Occipital lobe (tissue), 1 donor: ENCODE measurements at regions not wholly inside any gene's neighbourhood (a gene's known extent, or its start where the extent isn't known, plus 50 kb on each side); places are given as distances from the start of the nearest gene placed in this dataset.
"Not testable (repeated sequence)": the region's sequence is repeated elsewhere in the genome, so short reads cannot be mapped to it uniquely, and the experiment has no call there.

Experiments
- DNase-seq: peaks from one replicate; lab custom pipeline; 2025; lab: John Stamatoyannopoulos, UW

GRCh38 chr3:110667216-110667615, 404.4 kb upstream of the NECTIN3 start:
- DNase-seq = no peak

DNA sequence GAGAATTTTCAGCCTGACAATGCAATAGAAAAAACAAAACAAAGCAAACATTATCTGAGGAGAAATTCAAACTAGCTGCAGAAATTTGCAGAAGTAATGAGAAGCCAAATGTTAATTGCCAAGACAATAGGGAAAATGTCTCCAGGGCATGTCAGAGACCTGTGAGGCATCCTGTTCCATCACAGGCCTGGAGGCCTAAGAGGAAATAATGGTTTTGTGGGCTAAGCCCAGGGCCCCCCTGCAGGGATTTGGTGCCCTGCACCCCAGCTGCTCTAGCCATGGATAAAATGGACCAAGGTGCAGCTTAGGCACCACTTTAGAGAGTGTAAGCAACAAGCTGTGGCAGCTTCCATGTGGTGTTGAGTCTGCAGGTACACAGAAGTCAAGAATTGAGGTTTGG, 401.2 kb upstream of the NECTIN3 start:
- no peak for DNase-seq

- DNase-seq = no peak
These were observed 394.1 kb upstream of the NECTIN3 start for GRCh38 chr3:110677506-110677905.

DNA sequence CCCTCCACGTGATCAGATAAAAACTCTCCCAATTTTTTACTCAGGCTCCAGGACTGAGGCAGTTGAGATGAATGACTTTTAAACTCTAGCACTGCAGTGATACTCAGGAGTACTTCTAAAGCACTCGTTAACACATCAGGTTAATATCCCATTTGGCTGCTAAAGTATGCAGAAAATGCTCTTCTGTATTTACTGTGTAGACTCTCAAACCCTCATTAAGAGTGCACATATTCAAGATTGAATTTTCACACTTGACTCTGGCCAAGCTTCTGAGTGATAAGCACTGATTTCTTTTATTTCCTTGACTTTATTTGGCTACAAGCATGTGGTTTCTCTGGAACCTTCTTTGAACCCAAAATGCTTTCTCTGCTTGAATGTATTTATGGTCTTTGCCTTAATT, 392.3 kb upstream of the NECTIN3 start:
- no peak for DNase-seq

GRCh38 chr3:110680450-110680849, 391.2 kb upstream of the NECTIN3 start:
- DNase-seq = no peak

GRCh38 chr3:110684466-110684865, 387.1 kb upstream of the NECTIN3 start:
- DNase-seq = no peak

- DNase-seq = no peak
These were observed 386.0 kb upstream of the NECTIN3 start for GRCh38 chr3:110685630-110686029.

- no peak for DNase-seq
These were observed 384.9 kb upstream of the NECTIN3 start for GRCh38 chr3:110686701-110687100.

GRCh38 chr3:110687138-110687537, 384.5 kb upstream of the NECTIN3 start:
- no peak for DNase-seq

- no peak for DNase-seq
These were observed 373.7 kb upstream of the NECTIN3 start for GRCh38 chr3:110697961-110698360.

GRCh38 chr3:110704332-110704731, 367.3 kb upstream of the NECTIN3 start:
- not testable (repeated sequence) for DNase-seq

DNA sequence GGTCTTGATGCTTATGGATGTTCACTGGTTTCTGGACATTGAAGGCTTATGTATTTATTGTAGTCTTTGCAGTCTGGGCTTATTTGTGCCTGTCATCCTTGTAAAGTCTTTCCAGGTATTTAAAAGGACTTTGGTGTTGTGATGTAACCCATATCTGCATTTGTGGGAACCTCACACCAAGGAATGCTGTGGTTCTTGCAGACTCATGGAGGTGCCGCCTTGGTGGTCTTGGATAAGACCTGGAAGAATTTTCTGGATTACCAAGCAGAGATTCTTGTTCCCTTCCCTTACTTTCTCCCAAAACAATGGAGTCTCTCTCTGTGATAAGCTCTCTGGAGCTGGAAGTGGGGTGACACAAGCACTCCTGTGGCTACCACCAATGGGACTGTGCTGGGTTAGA, 363.5 kb upstream of the NECTIN3 start:
- DNase-seq = no peak

DNA sequence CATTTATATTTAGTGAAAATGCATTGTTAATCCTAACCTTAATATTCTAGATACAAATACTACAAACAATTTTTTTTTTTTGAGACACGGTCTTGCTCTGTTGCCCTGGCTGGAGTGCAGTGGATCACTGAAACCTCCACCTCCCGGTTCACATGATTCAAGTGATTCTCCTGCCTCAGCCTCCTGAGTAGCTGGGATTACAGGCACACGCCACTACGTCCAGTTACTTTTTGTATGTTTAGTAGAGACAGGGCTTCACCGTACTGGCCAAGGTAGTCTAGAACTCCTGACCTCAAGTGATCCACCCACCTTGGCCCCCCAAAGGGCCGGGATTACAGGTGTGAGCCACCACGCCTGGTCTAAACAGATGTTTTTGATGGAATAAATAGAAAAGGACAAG, 361.5 kb upstream of the NECTIN3 start:
- no peak for DNase-seq

GRCh38 chr3:110710603-110711002, 361.0 kb upstream of the NECTIN3 start:
- no peak for DNase-seq

- no peak for DNase-seq
These were observed 360.3 kb upstream of the NECTIN3 start for GRCh38 chr3:110711130-110711832.

DNA sequence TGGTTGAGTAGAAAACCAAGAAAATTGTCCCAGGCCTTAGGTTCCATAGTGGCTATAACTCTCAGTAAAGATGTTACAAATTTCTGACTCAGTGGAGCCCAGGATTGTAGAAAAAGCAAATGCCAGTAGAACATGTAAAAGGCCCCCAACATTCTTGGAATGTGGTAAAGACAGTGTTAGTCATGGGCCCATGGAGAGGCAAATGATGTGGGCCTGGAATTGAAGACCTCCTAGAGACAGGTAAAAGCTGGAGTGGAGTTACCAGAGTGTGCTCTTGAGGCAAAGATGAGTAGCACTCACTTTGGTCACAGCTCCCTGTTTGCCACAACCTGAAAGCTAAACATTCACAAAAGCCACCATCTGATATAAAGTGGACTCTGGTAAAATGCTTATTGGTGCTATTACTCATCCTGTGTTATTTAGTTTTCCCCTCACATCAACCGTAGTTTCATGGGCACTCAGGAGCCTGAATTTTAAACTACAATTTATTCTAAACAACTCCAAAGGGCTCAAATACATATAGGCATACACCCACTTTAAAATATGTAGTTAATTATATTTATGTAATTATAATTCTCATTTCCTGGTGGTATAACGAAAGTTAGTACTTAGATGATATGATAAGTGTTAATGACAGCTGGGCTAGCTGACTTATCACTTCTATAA, 359.6 kb upstream of the NECTIN3 start:
- DNase-seq = no peak

DNA sequence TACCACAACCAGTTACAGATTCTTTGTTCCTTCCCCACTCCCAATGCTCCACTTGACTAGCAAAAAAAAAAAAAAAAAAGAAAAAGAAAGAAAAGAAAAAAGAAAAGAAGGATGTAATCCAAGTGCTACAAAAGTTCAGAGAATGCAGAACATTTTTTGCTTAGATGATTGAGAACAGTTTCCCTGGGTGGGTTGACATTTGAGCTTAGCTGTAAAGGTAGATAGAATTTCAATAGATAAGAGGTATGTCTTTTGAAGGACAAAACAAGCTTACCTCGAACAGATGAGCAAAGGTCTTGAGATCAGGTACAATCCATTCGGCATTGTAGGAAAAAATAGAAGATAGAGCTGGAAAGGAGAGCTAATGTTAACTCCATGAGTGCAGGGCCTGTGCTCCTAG, 344.6 kb upstream of the NECTIN3 start:
- DNase-seq = no peak

- no peak for DNase-seq
These were observed 340.5 kb upstream of the NECTIN3 start for GRCh38 chr3:110731148-110731547.

- DNase-seq = no peak
These were observed 339.2 kb upstream of the NECTIN3 start for GRCh38 chr3:110732420-110732819.

DNA sequence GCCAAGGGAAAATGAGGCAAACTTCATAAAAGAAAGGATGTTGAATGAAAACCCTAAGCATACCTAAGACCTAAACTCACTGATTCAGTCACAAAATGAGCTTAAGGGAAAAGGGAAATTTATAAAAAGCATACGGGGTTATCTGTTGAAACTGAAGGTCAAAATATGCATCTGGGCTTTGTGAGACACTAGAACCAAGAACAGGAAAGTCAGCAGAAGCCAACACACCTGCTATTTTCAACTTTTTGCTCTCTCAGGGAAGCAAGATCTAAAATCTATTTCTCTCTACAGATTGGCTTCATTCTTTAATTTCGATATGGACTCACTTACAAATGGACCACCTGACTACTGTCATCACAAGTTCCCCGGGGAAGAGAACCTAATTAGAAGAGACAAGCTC, 338.6 kb upstream of the NECTIN3 start:
- DNase-seq = no peak

DNA sequence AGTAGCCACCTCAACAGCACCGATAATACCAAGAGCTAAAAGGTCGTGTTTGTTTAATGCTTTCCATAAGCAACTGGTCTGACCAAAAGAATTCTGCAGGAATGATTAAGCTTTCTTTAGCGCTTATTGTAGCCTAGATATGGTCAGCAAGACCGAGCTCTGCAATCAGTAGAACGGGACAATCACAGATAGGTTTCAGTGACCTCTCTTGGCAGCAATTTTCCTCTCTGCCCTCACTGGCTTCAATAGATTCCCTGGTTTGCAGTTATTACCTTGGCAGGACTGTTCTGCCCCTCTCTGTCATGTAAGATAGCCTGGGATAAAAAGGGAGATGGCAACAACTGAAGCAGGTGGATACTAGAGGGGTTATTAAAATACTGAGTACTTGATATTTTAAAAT, 337.1 kb upstream of the NECTIN3 start:
- no peak for DNase-seq

DNA sequence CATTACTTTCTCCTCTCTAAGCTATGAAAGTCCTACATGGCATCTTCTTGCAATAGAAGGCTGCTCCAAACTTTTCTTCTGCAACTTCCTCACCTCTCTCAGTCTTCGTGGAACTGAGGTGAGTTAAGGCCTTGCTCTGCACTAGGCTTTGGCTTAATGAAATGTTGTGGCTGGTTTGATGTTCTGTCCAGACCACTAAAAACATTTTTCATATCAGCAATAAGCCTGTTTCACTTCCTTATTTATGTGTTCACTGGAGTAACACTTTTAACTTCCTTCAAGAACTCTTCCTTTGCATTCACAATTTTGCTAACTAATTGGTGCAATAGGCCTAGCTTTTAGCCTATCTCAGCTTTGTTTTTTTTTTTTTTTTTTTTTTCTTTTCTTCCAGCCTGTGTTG, 335.3 kb upstream of the NECTIN3 start:
- DNase-seq = no peak

DNA sequence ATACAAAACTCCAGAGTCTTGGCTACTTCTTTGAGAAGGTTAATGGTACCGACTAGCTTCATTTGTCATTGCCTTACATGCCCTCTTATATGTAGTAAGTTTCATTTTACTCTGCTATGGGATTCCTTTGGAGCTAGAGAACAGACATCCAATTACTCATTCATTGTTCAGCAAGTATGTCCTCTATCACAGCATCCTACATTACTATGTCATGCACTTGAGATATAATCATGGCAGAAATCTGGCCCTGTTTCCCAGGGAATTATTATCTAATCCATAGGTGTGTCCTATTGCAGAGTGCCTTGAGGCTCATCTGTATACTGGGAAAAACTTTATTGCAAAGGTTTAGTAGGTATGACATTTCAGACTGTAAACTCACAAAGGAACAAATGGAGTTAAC, 333.1 kb upstream of the NECTIN3 start:
- DNase-seq = no peak
